ENCODE measurements at regions not wholly inside any gene's neighbourhood (a gene's known extent, or its start where the extent isn't known, plus 50 kb on each side); places are given as distances from the start of the nearest gene placed in this dataset.

DNA sequence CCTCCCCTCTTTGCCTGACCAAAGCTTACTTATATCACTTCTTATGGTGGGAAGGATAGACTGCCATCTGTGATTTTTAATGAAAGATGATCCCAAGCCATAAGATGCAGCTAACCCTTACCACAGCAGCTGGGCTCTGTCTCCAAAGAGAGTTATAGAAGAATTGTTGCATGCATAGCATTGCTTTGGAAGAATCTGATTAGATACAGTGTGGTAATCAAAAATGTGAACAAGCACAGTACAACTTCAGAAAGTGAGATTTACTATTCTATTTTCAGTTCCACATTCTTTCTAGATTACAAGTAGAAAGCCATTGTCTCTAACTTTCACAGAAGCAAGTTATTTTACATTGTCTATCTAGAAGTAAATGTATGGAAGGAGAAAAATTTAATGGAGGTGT, 129.0 kb upstream of the ACVR2A start:
- TF ChIP-seq, protein P1, sequence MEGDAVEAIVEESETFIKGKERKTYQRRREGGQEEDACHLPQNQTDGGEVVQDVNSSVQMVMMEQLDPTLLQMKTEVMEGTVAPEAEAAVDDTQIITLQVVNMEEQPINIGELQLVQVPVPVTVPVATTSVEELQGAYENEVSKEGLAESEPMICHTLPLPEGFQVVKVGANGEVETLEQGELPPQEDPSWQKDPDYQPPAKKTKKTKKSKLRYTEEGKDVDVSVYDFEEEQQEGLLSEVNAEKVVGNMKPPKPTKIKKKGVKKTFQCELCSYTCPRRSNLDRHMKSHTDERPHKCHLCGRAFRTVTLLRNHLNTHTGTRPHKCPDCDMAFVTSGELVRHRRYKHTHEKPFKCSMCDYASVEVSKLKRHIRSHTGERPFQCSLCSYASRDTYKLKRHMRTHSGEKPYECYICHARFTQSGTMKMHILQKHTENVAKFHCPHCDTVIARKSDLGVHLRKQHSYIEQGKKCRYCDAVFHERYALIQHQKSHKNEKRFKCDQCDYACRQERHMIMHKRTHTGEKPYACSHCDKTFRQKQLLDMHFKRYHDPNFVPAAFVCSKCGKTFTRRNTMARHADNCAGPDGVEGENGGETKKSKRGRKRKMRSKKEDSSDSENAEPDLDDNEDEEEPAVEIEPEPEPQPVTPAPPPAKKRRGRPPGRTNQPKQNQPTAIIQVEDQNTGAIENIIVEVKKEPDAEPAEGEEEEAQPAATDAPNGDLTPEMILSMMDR (conservative IDR thresholded peaks at IDR 0.05; ENCODE audit: low read depth in 2 of 2) = no peak
- TF ChIP-seq EZH2 (IDR thresholded peaks at IDR 0.05; ENCODE audit: low read depth, unreplicated experiment) = no peak
- TF ChIP-seq CREB1 (CRISPR knock-in tag; IDR thresholded peaks at IDR 0.05; ENCODE audit: low read depth) = no peak
- TF ChIP-seq POLR2AphosphoS5 (IDR thresholded peaks at IDR 0.05; ENCODE audit: low read depth) = no peak

All from GM23338 (cell line).